ENCODE measurements at regions not wholly inside any gene's neighbourhood (a gene's known extent, or its start where the extent isn't known, plus 50 kb on each side); places are given as distances from the start of the nearest gene placed in this dataset.
"Not testable (repeated sequence)": the region's sequence is repeated elsewhere in the genome, so short reads cannot be mapped to it uniquely, and the experiment has no call there.

GRCh38 chr11:103582351-103582909 is 454.0 kb upstream of the DDI1 start:
- DNase-seq (ENCODE audit: extremely low read depth in 1 of 11, low read depth in 9 of 11, low spot score in 4 of 11), result no peak

GRCh38 chr11:103584021-103584420 is 452.4 kb upstream of the DDI1 start:
- DNase-seq (ENCODE audit: extremely low read depth in 1 of 11, low read depth in 9 of 11, low spot score in 4 of 11), result no peak

- DNase-seq (ENCODE audit: extremely low read depth in 1 of 11, low read depth in 9 of 11, low spot score in 4 of 11), result no peak
Measured at GRCh38 chr11:103584720-103585119, 451.7 kb upstream of the DDI1 start.

- no peak for DNase-seq (ENCODE audit: extremely low read depth in 1 of 11, low read depth in 9 of 11, low spot score in 4 of 11)
Measured at GRCh38 chr11:103585401-103585800, 451.0 kb upstream of the DDI1 start.

- no peak for DNase-seq (ENCODE audit: extremely low read depth in 1 of 11, low read depth in 9 of 11, low spot score in 4 of 11)
Measured at GRCh38 chr11:103585911-103586310, 450.5 kb upstream of the DDI1 start.

GRCh38 chr11:103586756-103587155 is 449.7 kb upstream of the DDI1 start:
- no peak for DNase-seq (ENCODE audit: extremely low read depth in 1 of 11, low read depth in 9 of 11, low spot score in 4 of 11)

- no peak for DNase-seq (ENCODE audit: extremely low read depth in 1 of 11, low read depth in 9 of 11, low spot score in 4 of 11)
Measured at GRCh38 chr11:103587901-103588788, 448.3 kb upstream of the DDI1 start.

GRCh38 chr11:103591554-103591953 is 444.9 kb upstream of the DDI1 start:
- DNase-seq (ENCODE audit: extremely low read depth in 1 of 11, low read depth in 9 of 11, low spot score in 4 of 11), result no peak

GRCh38 chr11:103594283-103594682 is 442.2 kb upstream of the DDI1 start:
- DNase-seq (ENCODE audit: extremely low read depth in 1 of 11, low read depth in 9 of 11, low spot score in 4 of 11), result no peak

- no peak for DNase-seq (ENCODE audit: extremely low read depth in 1 of 11, low read depth in 9 of 11, low spot score in 4 of 11)
Measured at GRCh38 chr11:103596315-103596714, 440.1 kb upstream of the DDI1 start.

GRCh38 chr11:103601225-103601846 is 435.1 kb upstream of the DDI1 start:
- DNase-seq (ENCODE audit: extremely low read depth in 1 of 11, low read depth in 9 of 11, low spot score in 4 of 11), result peak in 6 of 11 donors; percentile 12 to 56 (median 23)

- DNase-seq (ENCODE audit: extremely low read depth in 1 of 11, low read depth in 9 of 11, low spot score in 4 of 11), result no peak
Measured at GRCh38 chr11:103602840-103603239, 433.6 kb upstream of the DDI1 start.

- no peak for DNase-seq (ENCODE audit: extremely low read depth in 1 of 11, low read depth in 9 of 11, low spot score in 4 of 11)
Measured at GRCh38 chr11:103604310-103604709, 432.1 kb upstream of the DDI1 start.

GRCh38 chr11:103608566-103608965 is 427.9 kb upstream of the DDI1 start:
- no peak for DNase-seq (ENCODE audit: extremely low read depth in 1 of 11, low read depth in 9 of 11, low spot score in 4 of 11)

GRCh38 chr11:103609117-103610066 is 427.0 kb upstream of the DDI1 start:
- DNase-seq (ENCODE audit: extremely low read depth in 1 of 11, low read depth in 9 of 11, low spot score in 4 of 11), result no peak

GRCh38 chr11:103610435-103610834 is 426.0 kb upstream of the DDI1 start:
- no peak for DNase-seq (ENCODE audit: extremely low read depth in 1 of 11, low read depth in 9 of 11, low spot score in 4 of 11)

GRCh38 chr11:103611526-103612260 is 424.7 kb upstream of the DDI1 start:
- not testable (repeated sequence) for DNase-seq (ENCODE audit: extremely low read depth in 1 of 11, low read depth in 9 of 11, low spot score in 4 of 11)

GRCh38 chr11:103612451-103612850 is 424.0 kb upstream of the DDI1 start:
- DNase-seq (ENCODE audit: extremely low read depth in 1 of 11, low read depth in 9 of 11, low spot score in 4 of 11), result not testable (repeated sequence)
